Kidney glomerular epithelial cell (primary cell): ENCODE measurements at regions not wholly inside any gene's neighbourhood (a gene's known extent, or its start where the extent isn't known, plus 50 kb on each side); places are given as distances from the start of the nearest gene placed in this dataset.
"Not testable (repeated sequence)": the region's sequence is repeated elsewhere in the genome, so short reads cannot be mapped to it uniquely, and the experiment has no call there.

ENCODE experiments used
- DNase-seq: peaks from one replicate; lab custom pipeline; 2025; lab: John Stamatoyannopoulos, UW

GRCh38 chr14:38716926-38717325, 386.1 kb downstream of the SEC23A start:
- no peak for DNase-seq

- no peak for DNase-seq
These were observed 392.2 kb downstream of the SEC23A start for GRCh38 chr14:38710881-38711280.

GRCh38 chr14:38710196-38710595, 392.8 kb downstream of the SEC23A start:
- DNase-seq: no peak

- no peak for DNase-seq
These were observed 397.8 kb downstream of the SEC23A start for GRCh38 chr14:38705220-38705619.

DNA sequence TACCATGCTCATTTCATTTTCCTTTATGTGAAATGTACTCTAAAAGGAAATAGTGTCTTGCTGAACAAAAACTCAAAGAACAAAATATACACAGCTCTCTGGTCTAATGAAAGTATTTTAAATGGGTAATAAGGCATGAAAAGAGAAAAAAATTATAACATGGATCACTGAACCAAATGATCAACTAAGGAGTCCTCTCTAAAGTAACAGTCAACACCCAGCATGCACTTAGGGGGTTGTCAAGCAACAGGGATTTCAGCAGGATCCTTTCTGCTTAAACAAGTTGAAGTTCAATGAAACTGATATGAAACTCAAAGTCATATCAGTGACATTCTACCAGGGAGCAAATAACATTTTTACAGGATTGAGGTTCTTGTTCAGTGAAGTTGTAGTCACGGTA, 398.8 kb downstream of the SEC23A start:
- DNase-seq: no peak

- DNase-seq: no peak
These were observed 406.1 kb downstream of the SEC23A start for GRCh38 chr14:38696925-38697324.

GRCh38 chr14:38693423-38693822, 409.6 kb downstream of the SEC23A start:
- DNase-seq: no peak

DNA sequence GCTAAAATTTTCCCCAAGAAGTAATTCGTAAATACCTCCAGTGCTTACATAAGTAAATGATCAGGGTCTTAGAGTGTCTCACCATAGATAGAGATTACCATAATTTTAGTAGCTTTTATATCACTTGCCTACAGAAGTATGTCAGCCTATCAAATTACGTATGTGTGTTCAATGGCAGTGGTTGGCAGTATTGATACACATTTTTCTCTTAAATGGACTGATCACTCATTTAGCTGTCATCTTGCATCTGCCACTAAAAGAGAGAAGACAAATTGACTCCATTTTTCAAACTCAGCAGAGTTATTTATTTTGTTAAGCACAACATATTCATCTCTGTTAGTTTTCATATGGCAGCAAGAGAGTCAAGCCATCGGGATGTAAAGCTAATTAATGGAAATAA, 413.1 kb upstream of the CLEC14A start:
- DNase-seq: no peak

DNA sequence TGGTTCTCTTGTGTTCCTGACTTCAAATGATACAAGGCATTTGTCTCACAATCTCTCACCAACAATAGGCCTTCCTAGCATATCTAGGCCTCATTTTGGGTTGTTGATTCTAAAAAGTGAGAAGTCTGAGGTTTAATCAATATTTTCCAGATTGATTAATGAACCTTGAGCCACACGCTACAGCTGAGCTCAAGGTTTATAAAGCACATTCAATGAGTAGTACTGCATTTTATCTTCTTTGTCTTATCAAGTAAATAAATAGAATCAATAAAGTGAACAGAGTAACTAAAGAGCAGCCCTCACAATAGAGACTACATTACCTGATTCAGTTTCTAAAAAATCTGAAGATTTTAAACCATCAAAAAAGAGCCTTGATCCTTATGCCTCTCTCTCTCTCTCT, 407.5 kb upstream of the CLEC14A start:
- DNase-seq: no peak

DNA sequence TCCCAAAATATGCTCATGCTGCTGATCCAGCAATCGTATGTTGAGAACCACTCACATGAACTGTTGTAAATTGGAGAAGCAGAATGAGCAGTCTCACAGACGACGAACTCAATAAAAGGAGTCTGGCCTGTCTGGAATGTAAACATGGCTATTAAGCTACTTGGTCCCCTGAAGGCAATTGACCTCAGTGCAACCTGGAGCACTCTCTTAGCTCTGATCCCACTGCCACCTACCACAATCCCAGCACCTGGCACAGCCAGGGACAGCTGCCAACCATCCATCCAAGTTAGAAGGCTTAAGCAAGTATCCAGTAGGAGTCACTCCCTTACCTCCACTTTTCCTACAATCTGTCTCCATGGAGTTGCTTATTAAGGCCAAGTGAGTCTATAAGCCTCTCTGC, 406.9 kb upstream of the CLEC14A start:
- no peak for DNase-seq

- no peak for DNase-seq
These were observed 390.5 kb upstream of the CLEC14A start for GRCh38 chr14:38646391-38646790.

- DNase-seq: not testable (repeated sequence)
These were observed 379.0 kb upstream of the CLEC14A start for GRCh38 chr14:38634913-38635312.

DNA sequence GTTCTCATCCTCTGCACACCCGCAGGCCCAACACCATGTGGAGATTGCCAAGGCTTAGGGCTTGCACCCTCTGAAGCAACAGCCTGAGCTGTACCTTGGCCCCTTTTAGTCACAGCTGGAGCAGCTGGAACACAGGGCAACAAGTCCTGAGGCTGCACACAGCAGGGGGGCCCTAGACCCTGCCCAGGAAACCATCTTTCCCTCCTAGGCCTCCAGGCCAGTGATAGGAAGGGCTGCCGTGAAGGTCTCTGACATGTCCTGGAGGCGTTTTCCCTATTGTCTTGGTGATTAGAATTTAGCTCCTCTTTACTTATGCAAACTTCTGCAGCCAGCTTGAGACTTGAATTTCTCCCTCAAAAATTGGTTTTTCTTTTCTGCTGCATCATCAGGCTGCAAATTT, 373.5 kb upstream of the CLEC14A start:
- DNase-seq: no peak

DNA sequence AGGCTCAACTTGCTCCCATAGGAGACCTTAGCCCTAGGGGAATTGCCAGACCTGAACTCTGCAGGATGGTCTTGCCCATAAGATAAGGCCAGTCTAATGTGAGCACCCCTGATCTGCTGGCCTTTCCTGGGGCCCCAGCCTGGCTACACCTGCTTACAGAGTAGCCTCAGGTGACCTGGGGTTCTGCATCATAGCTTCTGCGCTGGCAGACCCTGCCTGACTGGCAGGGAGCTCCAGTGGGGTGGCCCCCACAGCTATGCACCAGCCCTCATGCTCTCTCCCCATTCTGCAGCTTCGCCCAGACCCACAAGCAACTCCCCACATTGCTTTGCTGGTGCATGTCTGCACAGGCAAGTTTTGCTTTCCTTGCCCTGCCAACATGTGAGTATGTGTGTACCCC, 371.3 kb upstream of the CLEC14A start:
- no peak for DNase-seq

GRCh38 chr14:38623661-38624060, 367.8 kb upstream of the CLEC14A start:
- DNase-seq: no peak

GRCh38 chr14:38618514-38618913, 362.6 kb upstream of the CLEC14A start:
- no peak for DNase-seq

- DNase-seq: no peak
These were observed 361.1 kb upstream of the CLEC14A start for GRCh38 chr14:38616959-38617358.

- DNase-seq: no peak
These were observed 356.0 kb upstream of the CLEC14A start for GRCh38 chr14:38611928-38612327.

DNA sequence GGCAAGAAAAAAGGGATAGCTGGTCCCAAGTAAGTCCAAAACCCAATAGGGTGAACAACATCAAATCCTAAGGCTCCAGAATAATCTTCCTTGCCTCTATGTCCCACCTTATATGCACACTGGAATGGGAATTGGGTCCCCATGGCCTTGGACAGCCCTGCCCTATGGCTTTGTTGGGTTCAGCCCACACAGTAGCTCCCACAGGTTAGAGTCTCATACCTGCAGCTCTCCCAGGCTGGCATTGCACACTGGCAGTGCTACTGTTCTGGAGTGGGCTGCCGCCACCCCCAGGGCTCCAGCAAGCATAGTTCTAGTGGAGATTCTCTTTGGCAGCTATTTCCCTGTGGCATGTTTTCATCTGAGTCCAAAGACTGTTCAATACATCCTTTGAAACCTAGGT, 352.4 kb upstream of the CLEC14A start:
- no peak for DNase-seq

- DNase-seq: no peak
These were observed 349.6 kb upstream of the CLEC14A start for GRCh38 chr14:38605193-38606114.

DNA sequence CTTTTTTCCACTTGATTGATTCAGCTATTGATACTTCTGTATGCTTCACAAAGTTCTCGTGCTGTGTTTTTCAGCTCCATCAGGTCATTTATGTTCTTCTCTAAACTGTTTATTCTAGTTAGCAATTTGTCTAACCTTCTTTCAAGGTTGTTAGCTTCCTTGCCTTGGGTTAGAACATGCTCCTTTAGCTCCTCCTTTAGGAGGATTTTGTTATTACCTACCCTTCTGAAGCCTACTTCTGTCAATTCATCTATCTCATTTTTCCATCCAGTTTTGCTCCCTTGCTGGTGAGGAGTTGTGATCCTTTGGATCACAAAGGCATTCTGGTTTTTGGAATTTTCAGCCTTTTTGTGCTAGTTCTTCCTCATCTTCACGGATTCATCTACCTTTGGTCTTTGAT, 344.7 kb upstream of the CLEC14A start:
- DNase-seq: not testable (repeated sequence)

GRCh38 chr14:38593476-38593875, 337.6 kb upstream of the CLEC14A start:
- DNase-seq: no peak

- DNase-seq: no peak
These were observed 337.0 kb upstream of the CLEC14A start for GRCh38 chr14:38592764-38593442.
